ENCODE measurements at regions not wholly inside any gene's neighbourhood (a gene's known extent, or its start where the extent isn't known, plus 50 kb on each side); places are given as distances from the start of the nearest gene placed in this dataset.

DNA sequence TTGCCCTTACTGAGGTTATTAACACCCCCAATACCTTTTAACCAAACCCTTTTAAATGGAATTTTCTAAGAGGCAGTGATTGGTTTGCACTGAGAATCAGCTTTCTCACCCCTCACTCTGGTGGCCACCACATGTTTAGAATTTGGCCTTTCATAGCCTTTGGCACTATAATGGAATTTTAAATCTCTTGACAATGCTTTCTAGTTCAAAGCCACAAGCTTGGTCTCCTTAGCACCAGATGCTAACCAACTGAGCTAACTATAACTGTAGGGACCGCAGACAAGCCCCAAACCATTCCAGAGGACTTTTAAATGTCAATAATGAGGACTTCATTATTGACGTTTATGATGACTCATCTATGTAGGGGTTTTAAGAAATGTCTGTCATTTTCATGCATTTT, 238.7 kb upstream of the SNX7 start:
- DNase-seq (ENCODE audit: low read depth in 2 of 2) = no peak

DNA sequence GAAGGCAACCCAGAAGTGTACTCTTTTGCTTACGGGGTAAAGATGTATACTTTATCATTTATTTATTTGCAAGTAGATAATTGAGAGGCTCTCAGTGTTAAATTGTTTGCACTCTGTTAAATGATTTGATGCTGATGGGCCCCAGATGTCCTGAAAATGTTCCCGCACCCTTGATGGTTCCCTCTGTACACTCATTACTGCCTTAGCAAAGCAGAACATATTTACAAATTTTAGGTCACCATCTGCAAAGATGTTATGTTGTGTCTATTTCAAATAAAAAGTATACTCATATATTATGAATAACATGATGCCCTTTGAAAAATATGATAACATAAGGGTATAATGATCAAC, 240.5 kb upstream of the SNX7 start:
- DNase-seq (ENCODE audit: low read depth in 2 of 2) = no peak

DNA sequence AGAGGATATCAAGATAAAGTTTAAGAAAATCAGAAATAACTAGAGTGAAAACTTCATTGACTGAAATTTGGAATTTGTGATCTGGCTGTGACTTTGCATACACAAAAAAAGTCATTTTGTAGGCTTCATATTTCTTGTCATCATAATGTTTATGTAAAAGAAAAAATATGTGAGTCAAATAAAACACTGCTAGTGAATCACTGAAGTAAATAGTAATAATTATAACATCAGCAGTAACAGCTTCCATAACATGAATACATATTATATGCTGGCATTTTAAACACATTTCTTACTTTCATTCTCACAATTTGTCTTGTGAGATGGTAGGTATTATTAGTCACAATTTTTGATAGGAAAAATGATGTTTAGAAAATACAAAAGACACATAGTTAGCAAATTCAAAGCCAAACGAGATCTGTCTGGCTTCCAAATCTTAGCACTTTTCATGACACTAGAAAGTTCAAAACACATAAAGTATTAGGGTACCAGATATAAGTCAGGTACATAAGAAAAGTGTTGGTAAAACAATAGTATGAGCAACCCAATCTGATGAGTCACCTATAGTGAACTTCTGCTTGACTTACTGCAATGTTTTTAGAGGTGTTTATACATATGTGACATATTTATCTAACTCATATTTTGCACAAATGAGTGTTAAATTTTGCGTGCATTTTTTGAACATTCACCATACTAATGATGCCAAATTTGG, 241.0 kb upstream of the SNX7 start:
- no peak for DNase-seq (ENCODE audit: low read depth in 2 of 2)

DNA sequence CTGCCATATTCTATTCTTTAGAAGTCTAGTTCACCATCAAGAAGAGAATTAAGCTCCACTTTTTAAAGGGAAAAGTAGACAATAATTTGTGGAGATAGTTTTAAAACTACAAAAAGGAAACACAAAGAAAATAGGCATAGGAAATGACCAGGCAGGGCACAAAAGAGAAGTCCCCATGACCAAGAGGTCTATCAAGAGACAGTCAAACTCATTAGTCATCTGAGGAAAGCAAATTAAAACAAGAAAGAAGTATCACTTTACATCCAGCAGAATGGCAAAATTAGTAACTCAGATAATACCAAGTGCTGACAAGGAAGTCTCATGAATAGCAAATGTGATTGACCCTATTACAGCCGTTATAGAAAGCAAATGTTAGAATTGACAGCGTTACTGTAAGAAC, 243.7 kb upstream of the SNX7 start:
- DNase-seq (ENCODE audit: low read depth in 2 of 2) = no peak

DNA sequence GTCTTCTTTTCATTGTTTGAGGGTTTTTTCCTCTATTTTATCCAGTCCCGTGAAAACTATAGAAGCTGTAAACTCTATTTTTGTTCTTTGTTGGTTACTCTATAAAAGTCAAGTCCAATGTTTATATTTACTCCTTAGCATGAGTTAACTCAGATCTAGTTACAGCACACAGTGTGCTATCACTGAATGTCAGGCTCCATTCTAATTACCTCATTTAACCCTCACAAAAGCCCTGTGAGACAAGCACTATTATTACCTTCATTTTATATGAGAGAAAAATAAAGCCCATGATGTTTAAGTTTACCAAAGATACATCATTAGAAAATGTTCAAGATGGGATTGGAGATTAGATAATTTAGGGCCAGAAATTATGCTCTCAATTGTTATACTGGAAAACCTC, 251.4 kb upstream of the SNX7 start:
- no peak for DNase-seq (ENCODE audit: low read depth in 2 of 2)

DNA sequence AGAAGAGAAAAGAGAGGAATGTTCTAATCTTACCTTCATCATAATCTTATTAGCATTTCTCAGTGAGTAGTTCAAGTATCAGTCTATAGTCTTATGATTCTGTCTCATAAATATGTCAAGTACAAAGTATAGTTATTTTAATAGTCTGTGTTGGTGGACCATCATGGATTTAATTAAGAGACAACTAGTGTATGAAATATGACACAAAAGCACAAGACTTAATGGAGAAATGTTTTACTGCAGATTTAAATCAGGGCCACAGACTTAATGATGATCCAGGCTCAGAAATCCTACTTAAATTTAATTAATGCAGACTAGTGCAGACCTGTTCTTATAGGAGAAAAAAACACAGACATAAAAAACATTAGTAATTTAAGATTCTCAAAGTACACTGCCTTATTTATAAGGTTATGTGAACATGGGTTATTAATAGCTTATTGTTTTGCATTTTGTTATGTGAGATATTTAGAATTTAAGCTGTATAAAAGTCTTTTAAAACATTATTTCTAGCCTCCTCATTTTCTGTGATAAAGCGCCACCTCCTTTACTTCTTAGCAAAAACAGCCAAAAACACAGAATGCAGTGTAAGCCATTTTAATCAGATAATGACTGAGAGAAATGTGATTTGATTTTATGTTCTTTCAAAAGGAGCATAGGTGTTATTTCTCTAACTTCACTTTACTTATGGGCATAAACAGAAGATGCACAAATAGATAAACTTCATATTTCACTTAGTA, 255.0 kb upstream of the SNX7 start:
- no peak for DNase-seq (ENCODE audit: low read depth in 2 of 2)

DNA sequence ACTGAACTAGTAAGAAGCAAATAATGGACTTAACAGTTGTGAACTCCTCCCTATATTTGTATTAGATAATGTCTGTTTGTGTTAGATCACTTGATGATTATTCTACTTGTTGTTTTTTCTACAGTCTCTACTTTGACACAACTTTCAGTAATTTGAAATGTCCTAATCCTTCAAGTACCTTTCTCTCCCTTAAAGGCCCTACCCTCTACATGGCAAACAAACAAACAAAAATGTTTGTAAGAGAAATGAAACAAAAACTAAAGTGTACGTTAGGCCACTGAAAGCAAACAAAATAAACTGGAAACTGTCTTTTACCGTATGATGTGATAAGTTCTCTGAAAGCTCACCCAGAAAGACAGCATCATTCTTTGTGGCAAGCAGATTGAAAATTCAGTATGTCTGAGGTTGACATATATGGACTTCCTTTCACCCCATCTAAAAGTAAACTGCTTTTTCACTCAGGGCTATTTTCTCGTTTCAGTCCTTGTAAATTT, 255.9 kb upstream of the SNX7 start:
- DNase-seq (ENCODE audit: low read depth in 2 of 2) = no peak

DNA sequence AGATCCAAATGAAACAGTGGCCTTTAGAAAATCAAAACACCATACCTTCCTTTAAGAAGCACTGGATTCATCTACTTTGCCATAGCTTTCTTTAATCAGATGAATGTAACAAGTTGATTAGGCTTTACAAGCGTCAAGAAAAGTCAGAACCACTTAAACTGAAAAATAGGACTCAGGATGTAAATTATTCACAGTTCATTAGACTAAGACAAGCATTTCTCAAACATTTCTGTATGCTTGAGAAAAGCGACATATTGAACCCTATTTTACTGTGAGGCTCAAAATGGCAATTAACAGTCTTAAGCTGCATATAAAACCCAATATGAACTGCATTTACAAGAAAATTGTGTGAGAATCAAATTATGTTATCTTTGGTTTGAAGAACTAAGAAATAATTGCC, 256.7 kb upstream of the SNX7 start:
- DNase-seq (ENCODE audit: low read depth in 2 of 2) = no peak

DNA sequence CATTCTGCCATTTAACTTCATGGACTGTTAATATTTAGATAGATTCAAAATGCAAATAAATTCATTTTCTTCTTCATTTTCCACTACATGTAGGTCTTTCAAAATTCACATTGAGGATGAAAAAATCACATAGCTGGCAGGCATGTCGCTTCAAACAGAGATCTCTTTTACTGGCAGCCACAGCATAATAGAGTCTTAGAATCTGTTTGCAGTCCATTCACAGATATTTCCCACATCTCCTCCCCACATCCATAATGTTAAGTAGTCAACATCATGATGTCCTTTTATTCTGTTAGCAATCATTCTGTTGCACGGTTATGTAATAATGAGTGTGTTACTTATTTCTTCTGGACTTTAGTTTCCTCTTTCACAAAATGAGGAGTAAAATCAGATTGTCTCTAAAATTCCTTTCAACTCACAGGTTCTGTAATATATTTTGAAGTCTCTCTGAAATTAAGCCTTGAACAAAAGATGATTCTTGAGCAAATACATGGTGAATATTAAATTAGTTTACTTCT, 257.5 kb upstream of the SNX7 start:
- DNase-seq (ENCODE audit: low read depth in 2 of 2) = no peak

DNA sequence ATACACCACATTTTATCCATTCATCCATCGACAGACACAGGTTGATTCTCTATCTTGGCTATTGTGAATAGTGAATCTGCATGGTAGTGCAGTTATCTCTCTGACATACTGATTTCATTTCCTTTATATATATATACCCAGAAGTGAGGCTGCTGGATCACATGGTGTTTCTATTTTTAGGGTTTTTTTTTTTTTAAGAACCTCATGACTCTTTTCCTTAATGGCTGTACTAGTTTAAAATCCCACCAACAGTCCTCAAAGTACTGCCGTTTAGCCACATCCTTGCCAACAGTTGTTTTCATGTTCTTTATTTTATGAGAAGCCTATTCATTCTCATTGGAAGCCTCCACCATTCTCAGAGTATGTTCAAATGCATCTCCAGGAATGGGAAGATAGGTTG, 258.7 kb upstream of the SNX7 start:
- DNase-seq (ENCODE audit: low read depth in 2 of 2) = no peak

DNA sequence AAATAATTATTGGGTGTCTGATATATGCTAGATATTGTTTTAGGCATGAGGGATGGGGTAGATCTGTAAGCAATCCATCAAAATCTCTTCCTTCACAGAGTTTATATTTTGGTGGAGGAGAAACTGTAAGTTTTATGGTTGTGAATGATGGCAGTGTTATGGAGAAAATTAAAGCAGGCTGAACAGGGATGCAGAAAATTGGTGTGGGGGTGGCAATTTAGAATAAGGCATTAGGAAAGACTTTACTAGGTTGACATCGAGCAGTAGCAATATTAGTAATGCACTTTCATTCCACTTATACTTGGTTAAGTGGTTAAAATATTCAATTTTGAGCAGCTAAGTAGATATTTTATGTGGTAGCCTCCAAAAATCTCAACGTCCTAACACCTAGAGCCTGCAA, 261.1 kb upstream of the SNX7 start:
- DNase-seq (ENCODE audit: low read depth in 2 of 2) = no peak

DNA sequence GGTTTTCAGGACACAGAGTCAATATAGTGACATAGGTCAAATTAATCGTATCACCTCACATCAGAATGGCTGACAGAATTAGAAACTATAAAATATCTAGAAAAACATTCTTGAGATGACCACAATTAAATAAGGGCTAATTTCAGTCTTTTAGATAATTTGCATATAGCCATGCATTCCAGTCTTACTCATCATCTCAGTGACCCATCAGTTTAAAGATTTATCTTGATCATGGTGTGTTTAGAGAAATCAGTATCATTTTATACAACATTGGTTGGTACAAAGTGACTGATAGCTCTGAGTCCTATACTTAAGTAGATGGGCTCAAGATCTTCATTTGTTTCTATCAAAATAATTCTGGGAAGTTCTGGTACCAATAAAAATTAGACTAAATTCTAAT, 262.3 kb upstream of the SNX7 start:
- DNase-seq (ENCODE audit: low read depth in 2 of 2) = no peak

DNA sequence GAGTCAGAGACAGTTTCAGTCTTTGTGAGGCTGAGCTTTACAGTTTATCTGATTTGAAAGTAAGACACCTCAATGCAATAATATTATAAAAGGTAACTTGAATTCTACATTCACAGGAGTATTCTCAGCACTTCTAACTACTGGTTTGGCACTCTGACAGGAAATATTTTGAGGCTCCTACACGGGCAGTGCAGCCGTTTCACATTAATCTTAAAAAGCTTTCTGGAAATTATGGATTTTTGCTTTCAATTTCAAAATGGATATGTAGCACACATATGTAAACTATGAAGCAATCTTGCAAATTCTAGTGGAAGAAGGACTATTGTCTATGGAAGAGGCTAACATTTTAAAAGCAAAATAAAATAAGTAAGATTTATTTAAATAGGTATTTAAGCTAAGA, 262.9 kb upstream of the SNX7 start:
- no peak for DNase-seq (ENCODE audit: low read depth in 2 of 2)

DNA sequence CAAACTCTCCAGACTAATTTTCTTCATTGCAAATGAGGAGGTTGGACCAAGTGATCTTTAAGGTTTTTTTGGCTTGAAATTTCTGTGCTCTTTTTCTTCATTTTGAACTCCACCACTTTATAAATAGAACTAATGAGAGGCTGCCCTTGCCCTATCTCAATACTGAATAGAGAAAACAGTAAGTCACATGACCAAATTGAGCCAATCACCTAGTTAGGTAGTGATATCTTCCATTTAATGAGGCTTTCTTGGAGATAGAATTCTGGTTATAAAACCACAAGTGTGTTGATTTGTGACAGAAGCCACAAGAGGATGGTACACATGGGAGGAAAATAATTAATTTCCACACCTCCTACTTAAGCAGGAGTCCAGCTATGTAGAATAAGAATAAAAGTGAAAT, 263.4 kb upstream of the SNX7 start:
- no peak for DNase-seq (ENCODE audit: low read depth in 2 of 2)

DNA sequence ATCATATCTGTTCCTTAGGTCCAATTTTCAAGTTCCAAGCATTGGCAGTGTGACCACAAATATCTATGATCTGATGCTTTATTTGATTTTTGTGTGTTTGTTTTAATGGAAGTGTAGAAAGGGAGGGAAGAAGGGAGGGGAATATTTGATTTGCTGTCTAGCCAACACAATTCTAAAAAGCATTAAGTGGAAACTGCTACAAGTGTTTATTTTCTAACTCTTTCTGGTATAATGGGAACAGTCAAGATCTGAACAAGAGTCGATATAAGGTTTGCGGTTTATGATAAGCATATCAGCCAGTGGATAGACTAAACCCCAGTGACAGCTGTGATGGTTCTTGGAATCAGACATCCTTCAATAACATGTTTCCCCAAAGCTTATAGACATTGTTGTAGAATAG, 267.8 kb upstream of the SNX7 start:
- no peak for DNase-seq (ENCODE audit: low read depth in 2 of 2)

DNA sequence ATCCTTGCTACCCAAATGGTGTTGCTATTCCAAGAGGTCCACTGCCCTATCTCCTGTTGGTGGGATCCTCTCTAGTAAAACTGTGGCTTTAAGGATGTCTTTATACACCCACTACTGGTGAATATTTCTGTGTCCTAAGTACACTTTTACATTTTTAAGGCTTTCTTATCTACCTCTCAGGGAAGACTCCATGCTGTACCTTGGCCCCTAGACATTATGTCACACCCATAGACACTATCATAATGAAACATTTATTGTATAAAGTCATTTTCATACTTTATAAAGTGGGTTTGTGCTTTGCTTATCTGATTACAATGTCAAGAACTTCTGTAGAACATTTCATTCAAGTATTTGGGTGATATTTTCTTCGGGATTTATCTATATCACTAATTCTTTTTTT, 270.3 kb upstream of the SNX7 start:
- DNase-seq (ENCODE audit: low read depth in 2 of 2) = no peak

DNA sequence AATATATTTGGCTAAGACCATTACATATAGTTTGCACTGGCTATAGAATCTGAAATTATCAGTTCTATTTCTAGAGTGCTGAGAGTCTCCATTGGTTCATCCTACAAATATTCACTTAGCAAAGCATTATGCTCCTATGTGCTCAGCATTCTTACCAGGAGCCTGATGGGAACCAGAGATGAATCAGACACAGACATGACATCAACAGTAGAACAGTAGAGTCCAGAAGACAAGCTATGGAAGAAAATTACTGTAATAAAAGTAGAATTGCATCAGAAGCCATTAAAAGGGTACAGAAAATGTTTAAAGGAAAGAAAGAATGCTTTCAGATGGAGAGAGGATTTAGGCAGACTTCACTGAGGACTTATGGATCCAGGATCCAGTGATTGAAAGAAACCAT, 271.7 kb upstream of the SNX7 start:
- DNase-seq (ENCODE audit: low read depth in 2 of 2) = no peak

DNA sequence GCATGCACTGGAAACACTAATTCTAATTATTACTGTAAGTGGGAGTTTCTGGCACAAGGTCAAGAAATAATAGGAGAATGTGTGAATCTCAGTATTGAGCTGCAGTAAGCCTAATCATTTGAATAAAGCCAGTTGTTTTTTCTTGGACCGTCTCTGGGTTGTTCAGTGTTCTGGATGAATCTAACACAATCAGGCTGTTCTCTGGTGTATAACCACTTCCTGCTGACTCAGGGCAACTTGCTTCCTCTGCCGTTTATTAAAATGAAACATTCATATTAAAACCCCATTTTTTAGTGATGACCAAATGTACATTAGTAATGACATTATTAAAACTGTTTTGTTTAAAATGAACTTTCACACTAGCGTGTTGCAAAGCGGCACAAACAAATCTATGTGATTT, 273.1 kb upstream of the SNX7 start:
- DNase-seq (ENCODE audit: low read depth in 2 of 2) = peak in 1 of 2 donors; percentile 1

DNA sequence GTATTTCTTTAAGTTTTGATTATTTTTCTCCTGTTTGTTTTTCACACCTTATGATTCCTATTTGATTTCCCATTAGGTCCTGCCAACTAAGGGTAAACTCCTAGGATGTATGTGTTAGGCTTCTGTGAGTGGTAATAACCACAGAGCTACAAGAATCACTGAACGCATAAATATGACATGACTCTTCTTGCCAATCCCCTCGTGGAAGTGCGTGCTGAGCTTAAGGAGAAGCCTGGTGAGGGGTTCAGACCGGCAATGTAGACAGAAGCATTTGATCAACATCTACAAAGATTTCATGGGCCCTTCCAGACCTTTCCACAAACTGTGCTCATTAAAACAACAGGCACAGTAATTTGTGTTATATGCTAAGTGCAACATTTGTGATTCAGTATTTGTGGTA, 273.8 kb upstream of the SNX7 start:
- no peak for DNase-seq (ENCODE audit: low read depth in 2 of 2)

DNA sequence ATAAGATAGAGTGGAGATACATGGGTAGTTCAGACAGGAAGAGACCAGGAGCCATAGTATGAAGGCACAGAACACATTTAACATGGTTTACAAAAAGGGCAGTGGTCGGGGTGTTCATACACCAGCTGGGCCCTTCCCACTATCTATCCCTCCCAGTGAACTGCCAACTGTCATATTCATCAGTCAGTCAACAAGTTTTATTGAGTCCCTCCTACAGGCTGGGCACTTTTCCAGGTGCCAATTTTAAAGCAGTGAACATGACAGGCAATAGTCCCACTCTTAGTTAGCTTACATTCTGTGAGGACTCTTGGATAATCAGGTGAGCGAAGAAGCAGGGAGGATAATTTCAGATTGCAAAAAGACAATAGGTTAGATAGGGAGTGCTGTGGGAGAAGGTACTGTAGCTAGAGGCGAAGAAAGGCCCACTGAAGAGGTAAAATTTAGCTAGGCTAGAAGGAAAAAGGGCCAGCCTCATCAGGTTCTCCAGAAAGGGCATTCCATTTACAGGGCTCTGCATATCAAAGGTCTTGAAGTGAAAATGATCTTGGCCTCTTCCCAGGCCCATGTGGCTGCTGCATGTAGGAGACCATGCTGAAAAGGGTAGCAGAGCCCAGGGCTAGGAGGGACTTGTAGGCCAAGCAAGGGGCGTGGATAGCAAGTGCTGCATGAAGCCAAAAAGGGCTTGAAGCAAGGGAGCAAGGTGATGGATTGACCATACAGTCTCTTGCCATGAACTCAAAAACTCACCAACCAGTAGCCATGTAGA, 274.7 kb upstream of the SNX7 start:
- no peak for DNase-seq (ENCODE audit: low read depth in 2 of 2)

DNA sequence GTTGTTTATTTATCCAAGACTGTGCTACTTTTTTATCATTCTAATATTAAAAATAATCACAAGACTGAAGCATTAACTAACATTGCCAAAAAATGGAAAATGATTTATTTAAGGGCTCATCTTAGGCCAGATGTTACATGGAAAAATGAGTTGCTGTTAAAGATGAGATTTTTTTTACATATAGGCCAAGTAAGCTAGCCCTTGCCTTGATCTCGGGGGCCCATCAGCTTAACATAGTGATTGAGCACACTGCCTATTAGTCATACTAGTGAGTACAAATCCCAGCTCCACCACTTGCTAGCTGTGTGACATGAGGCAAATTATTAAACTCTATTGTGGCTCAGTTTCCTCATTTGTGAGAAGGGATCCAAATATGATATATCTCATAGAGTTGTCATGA, 275.9 kb upstream of the SNX7 start:
- no peak for DNase-seq (ENCODE audit: low read depth in 2 of 2)

DNA sequence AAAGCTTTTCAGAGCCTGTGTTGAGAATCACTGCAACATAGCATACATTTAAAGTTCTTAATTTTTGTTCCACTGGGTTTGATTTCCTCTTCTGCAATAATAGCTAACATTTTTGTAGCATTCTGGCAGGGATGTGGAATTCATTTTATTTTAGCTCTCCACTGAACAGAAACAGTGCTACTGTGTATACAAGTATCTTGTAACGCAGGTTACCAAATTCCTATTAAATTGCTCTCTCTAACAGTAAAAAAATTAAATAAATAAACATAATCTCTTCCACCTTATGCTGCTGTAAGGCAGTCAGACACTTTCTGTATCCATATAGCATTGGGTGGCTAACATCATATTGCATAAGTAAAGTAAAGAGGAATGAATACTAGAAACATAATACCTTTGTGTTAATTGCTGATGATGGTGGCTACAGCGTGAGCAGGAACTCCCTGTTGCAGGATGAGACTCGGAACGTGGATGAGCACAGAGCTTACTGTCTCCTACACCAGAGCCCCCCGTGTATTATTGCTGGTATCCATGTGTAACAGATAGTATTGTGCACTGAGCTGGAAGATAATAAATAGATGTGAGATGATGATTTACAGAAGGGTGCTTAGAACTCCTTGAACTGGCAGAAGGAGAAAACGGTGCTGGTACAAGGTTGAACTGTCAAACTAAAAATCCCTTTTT, 276.9 kb upstream of the SNX7 start:
- DNase-seq (ENCODE audit: low read depth in 2 of 2) = no peak
